ENCODE measurements at regions not wholly inside any gene's neighbourhood (a gene's known extent, or its start where the extent isn't known, plus 50 kb on each side); places are given as distances from the start of the nearest gene placed in this dataset.

DNA sequence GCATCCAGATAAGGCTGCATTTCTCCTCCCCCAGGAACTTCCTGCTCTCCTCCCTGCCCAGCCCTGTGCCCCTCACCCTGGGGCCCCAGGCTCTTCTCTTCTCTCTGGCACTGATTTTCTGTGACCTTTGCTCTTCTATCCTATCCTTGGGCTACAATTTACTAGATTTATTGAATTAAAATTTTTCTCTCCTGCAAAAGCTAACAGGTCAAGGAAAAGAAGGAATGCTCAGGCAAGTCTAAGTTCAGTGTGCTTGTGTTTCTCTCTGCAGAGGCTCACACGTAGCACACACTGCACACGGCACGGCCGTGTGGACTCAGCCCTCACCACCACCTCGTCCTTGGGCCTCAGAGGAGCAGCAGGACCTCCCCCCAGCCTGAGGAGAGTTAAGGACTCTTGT, 94.2 kb upstream of the SNTG2 start:
- no peak for TF ChIP-seq MYC (IDR thresholded peaks at IDR 0.05; ENCODE audit: low read depth, low read length)
- TF ChIP-seq, protein P1, sequence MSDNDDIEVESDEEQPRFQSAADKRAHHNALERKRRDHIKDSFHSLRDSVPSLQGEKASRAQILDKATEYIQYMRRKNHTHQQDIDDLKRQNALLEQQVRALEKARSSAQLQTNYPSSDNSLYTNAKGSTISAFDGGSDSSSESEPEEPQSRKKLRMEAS (IDR thresholded peaks at IDR 0.05; ENCODE audit: low read depth, low read length): no peak
- TF ChIP-seq, protein P2, sequence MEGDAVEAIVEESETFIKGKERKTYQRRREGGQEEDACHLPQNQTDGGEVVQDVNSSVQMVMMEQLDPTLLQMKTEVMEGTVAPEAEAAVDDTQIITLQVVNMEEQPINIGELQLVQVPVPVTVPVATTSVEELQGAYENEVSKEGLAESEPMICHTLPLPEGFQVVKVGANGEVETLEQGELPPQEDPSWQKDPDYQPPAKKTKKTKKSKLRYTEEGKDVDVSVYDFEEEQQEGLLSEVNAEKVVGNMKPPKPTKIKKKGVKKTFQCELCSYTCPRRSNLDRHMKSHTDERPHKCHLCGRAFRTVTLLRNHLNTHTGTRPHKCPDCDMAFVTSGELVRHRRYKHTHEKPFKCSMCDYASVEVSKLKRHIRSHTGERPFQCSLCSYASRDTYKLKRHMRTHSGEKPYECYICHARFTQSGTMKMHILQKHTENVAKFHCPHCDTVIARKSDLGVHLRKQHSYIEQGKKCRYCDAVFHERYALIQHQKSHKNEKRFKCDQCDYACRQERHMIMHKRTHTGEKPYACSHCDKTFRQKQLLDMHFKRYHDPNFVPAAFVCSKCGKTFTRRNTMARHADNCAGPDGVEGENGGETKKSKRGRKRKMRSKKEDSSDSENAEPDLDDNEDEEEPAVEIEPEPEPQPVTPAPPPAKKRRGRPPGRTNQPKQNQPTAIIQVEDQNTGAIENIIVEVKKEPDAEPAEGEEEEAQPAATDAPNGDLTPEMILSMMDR (IDR thresholded peaks at IDR 0.05; ENCODE audit: low read depth, low read length): no peak
- no peak for TF ChIP-seq POLR2A (IDR thresholded peaks at IDR 0.05; ENCODE audit: extremely low read depth, insufficient read length)
- no peak overlapping the region for H3K4me3 ChIP-seq (ENCODE audit: low read depth, low read length)
- DNase-seq (ENCODE audit: low read depth): no peak

DNA sequence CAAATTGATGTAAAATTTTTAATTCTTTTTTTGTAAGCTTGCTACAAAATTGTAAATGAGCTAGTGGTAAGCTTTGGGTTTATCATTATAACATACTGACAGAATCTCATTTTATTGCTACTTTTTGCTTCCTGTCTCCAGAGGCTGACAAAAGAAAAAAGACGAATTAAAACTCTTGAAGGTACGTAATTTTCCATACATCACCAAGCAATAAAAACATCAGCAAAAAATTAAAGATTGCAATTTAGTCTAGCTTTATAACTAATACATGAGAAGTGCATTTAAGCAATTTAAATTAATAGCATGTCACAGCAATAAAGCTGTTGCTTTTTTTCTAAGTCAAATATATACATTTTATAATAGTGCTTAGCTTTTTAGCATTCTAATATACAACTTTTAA, 94.6 kb upstream of the SNTG2 start:
- TF ChIP-seq POLR2A (IDR thresholded peaks at IDR 0.05; ENCODE audit: extremely low read depth, insufficient read length) (no peak), MYC (IDR thresholded peaks at IDR 0.05; ENCODE audit: low read depth, low read length) (no peak)
- TF ChIP-seq, protein P1 (IDR thresholded peaks at IDR 0.05; ENCODE audit: low read depth, low read length): no peak
- TF ChIP-seq, protein P2 (IDR thresholded peaks at IDR 0.05; ENCODE audit: low read depth, low read length): no peak
- H3K4me3 ChIP-seq (ENCODE audit: low read depth, low read length): no peak overlapping the region
- DNase-seq (ENCODE audit: low read depth): no peak

DNA sequence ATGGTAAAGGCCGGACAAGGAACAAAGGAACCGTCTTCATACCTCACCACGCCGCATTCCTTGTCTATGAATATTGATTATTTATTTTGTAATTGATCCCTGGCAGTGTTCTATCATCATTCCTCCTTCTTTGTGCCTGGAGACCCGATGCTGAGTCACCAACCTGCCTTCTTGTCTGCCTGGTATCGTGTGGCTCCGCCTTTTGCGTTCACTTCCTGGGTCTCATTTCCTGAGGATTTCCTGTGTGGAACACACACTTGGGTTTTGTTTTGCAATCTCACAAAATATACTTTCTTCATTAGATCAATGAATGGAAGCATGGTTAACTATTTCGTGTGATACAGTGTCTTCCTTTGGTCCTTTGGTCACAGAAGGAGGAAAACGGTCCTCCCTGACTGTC, 95.5 kb upstream of the SNTG2 start:
- TF ChIP-seq, protein P1 (IDR thresholded peaks at IDR 0.05; ENCODE audit: low read depth, low read length): no peak
- TF ChIP-seq POLR2A (IDR thresholded peaks at IDR 0.05; ENCODE audit: extremely low read depth, insufficient read length): no peak
- H3K4me3 ChIP-seq (ENCODE audit: low read depth, low read length): no peak overlapping the region
- peak; percentile 62 for DNase-seq (ENCODE audit: low read depth)

DNA sequence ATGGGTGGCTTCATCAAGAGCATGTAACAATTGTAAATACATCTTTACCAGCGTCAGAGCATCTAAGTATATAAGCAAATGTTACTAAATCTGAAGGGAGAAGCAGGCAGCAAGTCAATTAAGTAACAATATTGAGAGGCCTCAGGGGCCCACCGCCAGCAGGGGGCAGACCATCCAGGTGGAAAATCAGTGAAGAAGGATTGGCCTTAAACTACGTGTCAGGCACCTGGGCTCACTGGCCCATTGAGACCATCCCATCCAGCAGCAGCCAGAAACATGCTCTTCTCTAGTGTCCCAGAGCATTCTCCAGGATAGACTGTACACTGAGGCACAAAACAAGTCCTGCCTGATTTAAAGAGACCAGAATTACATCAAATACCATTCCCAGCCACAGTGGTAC, 96.2 kb upstream of the SNTG2 start:
- no peak for TF ChIP-seq POLR2A (IDR thresholded peaks at IDR 0.05; ENCODE audit: extremely low read depth, insufficient read length)
- TF ChIP-seq MYC (IDR thresholded peaks at IDR 0.05; ENCODE audit: low read depth, low read length): no peak
- TF ChIP-seq, protein P2 (IDR thresholded peaks at IDR 0.05; ENCODE audit: low read depth, low read length): peak; percentile 41
- no peak overlapping the region for H3K4me3 ChIP-seq (ENCODE audit: low read depth, low read length)
- peak; percentile 31 for DNase-seq (ENCODE audit: low read depth)

DNA sequence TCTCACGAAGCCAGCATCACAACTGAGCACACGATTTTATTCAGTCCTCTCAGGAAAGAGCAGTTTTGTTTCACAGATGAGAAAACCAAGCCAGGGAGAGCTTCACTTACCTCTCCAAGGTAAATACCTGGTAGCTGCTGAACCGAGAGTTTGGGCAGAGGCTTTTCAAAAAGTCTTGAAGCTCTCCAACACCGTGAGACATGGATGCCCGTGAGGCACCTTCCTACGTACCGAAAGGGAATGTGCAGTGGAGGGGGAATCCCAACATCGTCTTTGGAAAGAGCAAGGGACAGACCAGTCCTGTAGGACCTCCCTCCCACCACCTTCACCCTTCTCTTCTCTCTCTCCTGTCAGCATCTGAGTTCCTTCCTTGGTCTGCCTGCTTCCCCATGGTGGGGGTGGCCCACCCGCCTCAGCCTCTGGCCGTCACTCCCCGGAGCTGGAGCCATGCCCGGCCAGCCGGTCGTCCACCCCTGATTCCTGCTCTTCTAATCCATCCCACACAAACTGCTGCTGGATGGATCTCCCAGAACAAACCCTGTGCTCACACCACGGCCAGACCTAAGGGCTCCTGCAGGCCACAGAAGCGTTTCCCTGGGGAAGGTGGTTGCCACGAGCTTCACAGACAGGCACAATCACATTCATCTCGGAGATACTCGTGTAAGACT, 97.3 kb upstream of the SNTG2 start:
- TF ChIP-seq, protein P1 (IDR thresholded peaks at IDR 0.05; ENCODE audit: low read depth, low read length): no peak
- TF ChIP-seq, protein P2 (IDR thresholded peaks at IDR 0.05; ENCODE audit: low read depth, low read length): no peak
- TF ChIP-seq MYC (IDR thresholded peaks at IDR 0.05; ENCODE audit: low read depth, low read length) (no peak), POLR2A (IDR thresholded peaks at IDR 0.05; ENCODE audit: extremely low read depth, insufficient read length) (no peak)
- DNase-seq (ENCODE audit: low read depth): no peak
- no peak overlapping the region for H3K4me3 ChIP-seq (ENCODE audit: low read depth, low read length)

DNA sequence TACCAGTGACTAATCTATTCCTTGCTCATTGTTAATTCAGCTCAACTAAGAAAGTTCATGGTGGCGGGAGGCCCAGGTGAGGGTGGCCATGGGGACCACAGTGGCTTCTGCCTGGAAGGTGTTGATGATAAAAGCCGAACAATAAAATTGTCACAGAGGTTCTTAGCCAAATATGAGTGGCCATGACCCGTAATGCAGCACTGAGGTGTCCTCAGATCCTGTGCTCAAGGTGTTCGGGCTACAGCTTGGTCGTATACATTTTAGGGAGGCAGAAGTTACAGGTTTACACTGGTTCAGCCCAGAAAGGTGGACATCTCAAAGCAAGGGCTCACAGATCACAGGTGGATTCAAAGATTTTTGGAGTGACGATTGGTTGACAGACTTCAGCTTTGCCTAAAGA, 98.5 kb upstream of the SNTG2 start:
- no peak for DNase-seq (ENCODE audit: low read depth)
- TF ChIP-seq POLR2A (IDR thresholded peaks at IDR 0.05; ENCODE audit: extremely low read depth, insufficient read length): no peak
- TF ChIP-seq MYC (IDR thresholded peaks at IDR 0.05; ENCODE audit: low read depth, low read length): no peak
- TF ChIP-seq, protein P2 (IDR thresholded peaks at IDR 0.05; ENCODE audit: low read depth, low read length): no peak
- TF ChIP-seq, protein P1 (IDR thresholded peaks at IDR 0.05; ENCODE audit: low read depth, low read length): no peak
- no peak overlapping the region for H3K4me3 ChIP-seq (ENCODE audit: low read depth, low read length)

Measured in NB4 (cell line).